HCT116 (cell line): ENCODE measurements at regions not wholly inside any gene's neighbourhood (a gene's known extent, or its start where the extent isn't known, plus 50 kb on each side); places are given as distances from the start of the nearest gene placed in this dataset.

ENCODE experiments used
- CEBPB ChIP-seq: IDR thresholded peaks from 2 replicates; pipeline ENCODE4 v1.6.1; 2012; ENCODE audit warnings: low read depth
- EZH2 ChIP-seq: fragments of 200-600 bp; sonication (generic); IDR thresholded peaks from 2 replicates; pipeline ENCODE4 v1.6.1; 2017; ENCODE audit warnings: antibody characterized with exemption, mixed run types
- EZH2phosphoT487 ChIP-seq: fragments of 200-600 bp; IDR thresholded peaks from 2 replicates; pipeline ENCODE4 v1.6.1; 2018; ENCODE audit warnings: antibody characterized with exemption, borderline replicate concordance
- JUND ChIP-seq: IDR thresholded peaks from 2 replicates; pipeline ENCODE4 v1.6.1; 2012
- POLR2A ChIP-seq: IDR thresholded peaks from 2 replicates; pipeline ENCODE4 v1.7.0; 2011; ENCODE audit warnings: borderline replicate concordance; ENCODE audit not compliant: insufficient read depth, insufficient read length; ENCODE audit errors: extremely low read depth
- POLR2AphosphoS5 ChIP-seq: IDR thresholded peaks from 2 replicates; pipeline ENCODE4 v1.6.1; 2011; ENCODE audit warnings: mild to moderate bottlenecking, low read depth, low read length, moderate library complexity
- SRF ChIP-seq: IDR thresholded peaks from 2 replicates; pipeline ENCODE4 v1.6.1; 2012; ENCODE audit warnings: low read depth
- TCF7L2 ChIP-seq: IDR thresholded peaks from 2 replicates; pipeline ENCODE4 v1.7.0; 2011; ENCODE audit warnings: borderline replicate concordance, inconsistent platforms; ENCODE audit not compliant: insufficient read depth, insufficient read length; ENCODE audit errors: extremely low read depth
- YY1 ChIP-seq: IDR thresholded peaks from 2 replicates; pipeline ENCODE4 v1.6.1; 2011; ENCODE audit warnings: low read length, low read depth, moderate library complexity, mild to moderate bottlenecking; ENCODE audit not compliant: insufficient replicate concordance; ENCODE audit errors: extremely low read depth
- ZNF274 ChIP-seq: fragments of 200-500 bp; sonication (Bioruptor generic); IDR thresholded peaks from 2 replicates; pipeline ENCODE4 v1.6.1; 2014; ENCODE audit warnings: mild to moderate bottlenecking, low read depth, low read length, inconsistent platforms
- TF ChIP-seq, protein P1 (sequence below): IDR thresholded peaks from 2 replicates; pipeline ENCODE4 v1.6.1; 2012
- TF ChIP-seq, protein P2 (sequence below): IDR thresholded peaks from 2 replicates; pipeline ENCODE4 v1.6.1; 2011; ENCODE audit warnings: mild to moderate bottlenecking, low read length, moderate library complexity; ENCODE audit not compliant: insufficient replicate concordance; ENCODE audit errors: extremely low read depth
- TF ChIP-seq, protein P3 (sequence below): IDR thresholded peaks from 2 replicates; pipeline ENCODE4 v1.6.1; 2012; ENCODE audit warnings: low read depth
- TF ChIP-seq, protein P4 (sequence below), 3 experiments: fragments of 200-600 bp in 1 of 3; sonication (generic) in 1 of 3; IDR thresholded peaks in 2 of 3; conservative IDR thresholded peaks in 1 of 3; 2 replicates each; pipeline ENCODE4 v1.5.1; 2012 to 2017; ENCODE audit warnings: low read depth in 2 of 3, low read length in 2 of 3, antibody characterized with exemption in 1 of 3, borderline replicate concordance in 1 of 3, control low read depth in 1 of 3, mild to moderate bottlenecking in 1 of 3, mixed read lengths in 1 of 3, mixed run types in 1 of 3, moderate library complexity in 1 of 3; ENCODE audit not compliant: insufficient read depth in 1 of 3

DNA sequence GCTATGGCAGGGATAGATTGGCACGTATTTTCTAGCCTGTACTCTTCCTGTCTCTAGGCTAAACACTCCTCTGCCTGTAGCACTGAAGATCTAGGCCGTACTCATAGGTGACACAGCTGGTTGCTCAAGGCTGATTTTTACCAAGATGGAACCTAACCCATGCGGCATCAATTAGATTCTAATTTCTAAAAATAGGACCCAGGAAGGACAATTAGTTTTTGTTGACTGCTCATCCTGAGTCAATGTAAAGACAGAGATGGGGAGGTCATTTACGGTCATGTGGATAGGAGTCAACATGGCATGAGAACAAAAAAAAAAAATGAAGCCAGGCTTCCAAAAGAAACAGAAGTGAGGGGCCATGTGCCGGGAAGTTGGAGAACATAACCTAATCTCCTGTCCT, 360.7 kb upstream of the ETAA1 start:
- TF ChIP-seq EZH2 (no peak), SRF (no peak), CEBPB (no peak), POLR2A (no peak), JUND (no peak), EZH2phosphoT487 (no peak), POLR2AphosphoS5 (no peak), YY1 (no peak), TCF7L2 (no peak), ZNF274 (no peak)
- TF ChIP-seq, protein P1, sequence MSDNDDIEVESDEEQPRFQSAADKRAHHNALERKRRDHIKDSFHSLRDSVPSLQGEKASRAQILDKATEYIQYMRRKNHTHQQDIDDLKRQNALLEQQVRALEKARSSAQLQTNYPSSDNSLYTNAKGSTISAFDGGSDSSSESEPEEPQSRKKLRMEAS = no peak
- TF ChIP-seq, protein P2, sequence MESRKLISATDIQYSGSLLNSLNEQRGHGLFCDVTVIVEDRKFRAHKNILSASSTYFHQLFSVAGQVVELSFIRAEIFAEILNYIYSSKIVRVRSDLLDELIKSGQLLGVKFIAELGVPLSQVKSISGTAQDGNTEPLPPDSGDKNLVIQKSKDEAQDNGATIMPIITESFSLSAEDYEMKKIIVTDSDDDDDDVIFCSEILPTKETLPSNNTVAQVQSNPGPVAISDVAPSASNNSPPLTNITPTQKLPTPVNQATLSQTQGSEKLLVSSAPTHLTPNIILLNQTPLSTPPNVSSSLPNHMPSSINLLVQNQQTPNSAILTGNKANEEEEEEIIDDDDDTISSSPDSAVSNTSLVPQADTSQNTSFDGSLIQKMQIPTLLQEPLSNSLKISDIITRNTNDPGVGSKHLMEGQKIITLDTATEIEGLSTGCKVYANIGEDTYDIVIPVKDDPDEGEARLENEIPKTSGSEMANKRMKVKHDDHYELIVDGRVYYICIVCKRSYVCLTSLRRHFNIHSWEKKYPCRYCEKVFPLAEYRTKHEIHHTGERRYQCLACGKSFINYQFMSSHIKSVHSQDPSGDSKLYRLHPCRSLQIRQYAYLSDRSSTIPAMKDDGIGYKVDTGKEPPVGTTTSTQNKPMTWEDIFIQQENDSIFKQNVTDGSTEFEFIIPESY = no peak
- TF ChIP-seq, protein P3, sequence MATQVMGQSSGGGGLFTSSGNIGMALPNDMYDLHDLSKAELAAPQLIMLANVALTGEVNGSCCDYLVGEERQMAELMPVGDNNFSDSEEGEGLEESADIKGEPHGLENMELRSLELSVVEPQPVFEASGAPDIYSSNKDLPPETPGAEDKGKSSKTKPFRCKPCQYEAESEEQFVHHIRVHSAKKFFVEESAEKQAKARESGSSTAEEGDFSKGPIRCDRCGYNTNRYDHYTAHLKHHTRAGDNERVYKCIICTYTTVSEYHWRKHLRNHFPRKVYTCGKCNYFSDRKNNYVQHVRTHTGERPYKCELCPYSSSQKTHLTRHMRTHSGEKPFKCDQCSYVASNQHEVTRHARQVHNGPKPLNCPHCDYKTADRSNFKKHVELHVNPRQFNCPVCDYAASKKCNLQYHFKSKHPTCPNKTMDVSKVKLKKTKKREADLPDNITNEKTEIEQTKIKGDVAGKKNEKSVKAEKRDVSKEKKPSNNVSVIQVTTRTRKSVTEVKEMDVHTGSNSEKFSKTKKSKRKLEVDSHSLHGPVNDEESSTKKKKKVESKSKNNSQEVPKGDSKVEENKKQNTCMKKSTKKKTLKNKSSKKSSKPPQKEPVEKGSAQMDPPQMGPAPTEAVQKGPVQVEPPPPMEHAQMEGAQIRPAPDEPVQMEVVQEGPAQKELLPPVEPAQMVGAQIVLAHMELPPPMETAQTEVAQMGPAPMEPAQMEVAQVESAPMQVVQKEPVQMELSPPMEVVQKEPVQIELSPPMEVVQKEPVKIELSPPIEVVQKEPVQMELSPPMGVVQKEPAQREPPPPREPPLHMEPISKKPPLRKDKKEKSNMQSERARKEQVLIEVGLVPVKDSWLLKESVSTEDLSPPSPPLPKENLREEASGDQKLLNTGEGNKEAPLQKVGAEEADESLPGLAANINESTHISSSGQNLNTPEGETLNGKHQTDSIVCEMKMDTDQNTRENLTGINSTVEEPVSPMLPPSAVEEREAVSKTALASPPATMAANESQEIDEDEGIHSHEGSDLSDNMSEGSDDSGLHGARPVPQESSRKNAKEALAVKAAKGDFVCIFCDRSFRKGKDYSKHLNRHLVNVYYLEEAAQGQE = no peak
- TF ChIP-seq, protein P4, sequence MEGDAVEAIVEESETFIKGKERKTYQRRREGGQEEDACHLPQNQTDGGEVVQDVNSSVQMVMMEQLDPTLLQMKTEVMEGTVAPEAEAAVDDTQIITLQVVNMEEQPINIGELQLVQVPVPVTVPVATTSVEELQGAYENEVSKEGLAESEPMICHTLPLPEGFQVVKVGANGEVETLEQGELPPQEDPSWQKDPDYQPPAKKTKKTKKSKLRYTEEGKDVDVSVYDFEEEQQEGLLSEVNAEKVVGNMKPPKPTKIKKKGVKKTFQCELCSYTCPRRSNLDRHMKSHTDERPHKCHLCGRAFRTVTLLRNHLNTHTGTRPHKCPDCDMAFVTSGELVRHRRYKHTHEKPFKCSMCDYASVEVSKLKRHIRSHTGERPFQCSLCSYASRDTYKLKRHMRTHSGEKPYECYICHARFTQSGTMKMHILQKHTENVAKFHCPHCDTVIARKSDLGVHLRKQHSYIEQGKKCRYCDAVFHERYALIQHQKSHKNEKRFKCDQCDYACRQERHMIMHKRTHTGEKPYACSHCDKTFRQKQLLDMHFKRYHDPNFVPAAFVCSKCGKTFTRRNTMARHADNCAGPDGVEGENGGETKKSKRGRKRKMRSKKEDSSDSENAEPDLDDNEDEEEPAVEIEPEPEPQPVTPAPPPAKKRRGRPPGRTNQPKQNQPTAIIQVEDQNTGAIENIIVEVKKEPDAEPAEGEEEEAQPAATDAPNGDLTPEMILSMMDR (IDR thresholded peaks at IDR 0.05 in 2 of 3, conservative IDR thresholded peaks at IDR 0.05 in 1 of 3; ENCODE audit: borderline replicate concordance in 1 of 3, insufficient read depth in 1 of 3, low read depth in 2 of 3, low read length in 2 of 3) = no peak
